GM21381 (cell line): ENCODE measurements at regions not wholly inside any gene's neighbourhood (a gene's known extent, or its start where the extent isn't known, plus 50 kb on each side); places are given as distances from the start of the nearest gene placed in this dataset.

ENCODE experiments used
- ATAC-seq: cut with Tn5 transposase; IDR thresholded peaks from one replicate; pipeline ENCODE4 v1.9.1; 2021; ENCODE audit warnings: mild to moderate bottlenecking, moderate library complexity; ENCODE audit not compliant: unreplicated experiment

GRCh38 chrX:124820738-124821137 lies 474.4 kb downstream of the SH2D1A start:
- no peak for ATAC-seq

DNA sequence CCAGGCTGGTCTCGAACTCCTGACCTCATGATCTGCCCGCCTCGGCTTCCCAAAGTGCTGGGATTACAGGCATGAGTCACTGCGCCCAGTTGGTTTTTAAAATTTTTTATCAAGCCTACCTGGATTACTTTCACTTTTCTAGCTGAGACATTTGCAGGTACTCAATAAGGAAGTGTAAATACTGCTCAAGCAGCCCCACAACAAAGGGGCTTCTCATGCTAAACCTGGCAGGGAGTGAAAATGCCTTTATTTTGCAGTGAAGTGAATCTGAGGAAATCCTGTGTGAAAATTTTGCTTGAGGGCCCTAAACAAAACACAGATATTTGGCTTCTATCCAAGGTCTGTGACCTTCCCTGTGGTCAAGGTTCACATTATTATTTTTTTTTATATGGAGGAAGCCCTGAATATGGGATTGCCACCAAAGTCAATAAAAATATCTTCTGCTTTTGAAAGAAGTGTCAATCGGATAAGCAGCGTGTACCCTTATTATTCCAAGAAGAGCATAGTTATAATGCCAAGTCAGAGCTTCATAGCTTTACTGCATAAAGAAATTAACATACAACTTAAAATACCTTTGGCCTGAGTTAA lies 481.0 kb downstream of the SH2D1A start:
- no peak for ATAC-seq

DNA sequence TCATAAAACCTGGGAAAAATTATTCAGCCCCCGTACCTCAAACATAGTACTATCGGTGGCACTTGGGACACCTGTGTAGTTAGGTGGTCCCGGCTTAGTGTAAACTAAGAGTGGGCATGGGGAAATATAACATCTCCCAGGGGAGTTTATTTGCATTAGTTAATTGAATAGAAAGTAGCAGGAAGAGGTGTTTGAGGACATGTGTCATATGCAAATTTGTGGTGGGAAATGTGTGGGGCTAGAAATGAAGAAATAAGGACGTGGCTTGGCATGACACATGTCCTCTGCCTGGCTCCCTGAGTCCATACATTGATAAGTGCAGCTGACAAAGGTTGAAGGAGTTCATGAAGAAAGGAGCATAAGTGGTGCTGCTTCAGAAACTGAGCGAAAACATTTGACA lies 483.6 kb downstream of the SH2D1A start:
- no peak for ATAC-seq

- no peak for ATAC-seq
Observed at GRCh38 chrX:124836786-124837185, 482.9 kb upstream of the TEX13C start.

GRCh38 chrX:124842205-124842604 lies 477.5 kb upstream of the TEX13C start:
- no peak for ATAC-seq

- no peak for ATAC-seq
Observed at GRCh38 chrX:124860736-124861135, 458.9 kb upstream of the TEX13C start.

GRCh38 chrX:124862301-124862700 lies 457.4 kb upstream of the TEX13C start:
- ATAC-seq: no peak

- no peak for ATAC-seq
Observed at GRCh38 chrX:124863303-124863702, 456.4 kb upstream of the TEX13C start.

- ATAC-seq: no peak
Observed at GRCh38 chrX:124887572-124887971, 432.1 kb upstream of the TEX13C start.

GRCh38 chrX:124895947-124896346 lies 423.7 kb upstream of the TEX13C start:
- ATAC-seq: no peak

DNA sequence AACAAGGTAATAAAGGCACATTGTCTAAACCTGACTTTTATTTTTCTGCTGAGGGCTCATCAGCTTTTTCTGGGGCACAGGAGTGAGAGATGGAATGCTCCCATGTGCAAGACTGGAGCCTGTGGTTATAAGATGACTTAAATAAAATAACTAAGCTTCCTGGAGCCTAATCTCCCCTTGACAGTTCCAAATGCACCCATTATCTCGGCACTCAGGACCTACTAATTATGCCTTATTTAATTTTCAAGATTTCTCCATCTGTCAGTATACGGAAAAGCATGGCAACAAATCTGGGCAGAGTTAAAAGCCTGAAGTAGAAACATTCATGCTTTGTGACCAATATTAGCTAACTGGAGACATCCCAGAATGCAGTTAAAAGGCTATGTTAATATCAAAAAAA lies 416.7 kb upstream of the TEX13C start:
- no peak for ATAC-seq

- no peak for ATAC-seq
Observed at GRCh38 chrX:124910611-124911010, 409.1 kb upstream of the TEX13C start.

DNA sequence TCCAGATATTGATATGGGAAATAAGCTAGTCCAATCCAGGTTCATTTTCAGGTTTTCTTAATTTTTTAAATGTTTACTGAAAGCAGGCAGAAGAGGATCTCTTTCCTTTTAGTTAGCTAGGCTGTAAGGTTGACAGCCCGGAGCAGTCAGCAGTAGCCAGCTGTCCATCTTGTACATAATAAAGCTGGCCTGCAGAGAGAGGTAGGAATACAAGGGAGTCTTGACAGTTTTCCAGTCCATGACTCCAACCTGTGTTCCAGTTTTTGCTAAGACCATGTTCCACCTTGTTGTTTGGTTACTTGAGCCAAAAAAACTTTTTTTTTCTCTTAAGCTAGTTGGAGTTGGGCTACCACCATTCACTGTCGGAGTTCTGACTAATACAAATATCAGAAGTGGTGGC lies 402.7 kb upstream of the TEX13C start:
- ATAC-seq: no peak

DNA sequence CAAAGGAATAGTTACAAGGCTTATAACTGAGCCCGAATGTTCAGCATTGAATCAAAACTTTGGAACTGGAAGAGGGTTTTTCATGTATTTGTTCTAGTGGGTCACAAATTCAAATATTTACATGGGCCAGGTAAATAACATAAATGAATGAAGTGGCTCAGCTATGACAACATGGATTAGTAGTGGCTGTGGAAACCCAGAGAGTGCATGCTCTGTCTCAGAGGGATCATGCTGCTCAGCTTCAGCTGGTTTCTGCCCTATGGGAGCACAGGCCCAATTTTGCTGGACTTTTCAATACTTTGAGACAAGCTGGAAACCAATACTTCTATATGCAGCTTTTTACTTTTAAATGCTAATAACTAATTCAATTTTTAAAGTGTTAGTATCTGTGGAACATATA lies 394.0 kb upstream of the TEX13C start:
- no peak for ATAC-seq

GRCh38 chrX:124931241-124931640 lies 388.4 kb upstream of the TEX13C start:
- ATAC-seq: no peak

DNA sequence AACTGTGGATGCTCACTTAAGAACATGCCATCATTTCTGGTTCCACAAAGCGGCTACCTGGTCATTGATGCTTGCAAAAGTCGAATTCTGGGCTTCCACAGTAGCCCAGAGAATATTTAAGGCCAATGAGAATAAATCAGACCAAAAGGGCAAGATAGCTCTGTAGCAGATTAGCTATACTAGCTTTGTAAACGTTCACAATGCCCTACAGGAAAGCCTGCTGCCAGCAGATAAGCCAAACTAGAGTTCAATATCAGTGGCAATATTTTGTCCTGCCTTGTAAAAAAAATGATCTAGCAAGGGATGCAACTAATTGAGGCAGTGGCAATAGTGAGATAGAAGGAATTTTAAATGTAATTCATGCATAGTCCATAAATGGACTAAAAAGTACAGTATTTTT lies 387.7 kb upstream of the TEX13C start:
- ATAC-seq: no peak

DNA sequence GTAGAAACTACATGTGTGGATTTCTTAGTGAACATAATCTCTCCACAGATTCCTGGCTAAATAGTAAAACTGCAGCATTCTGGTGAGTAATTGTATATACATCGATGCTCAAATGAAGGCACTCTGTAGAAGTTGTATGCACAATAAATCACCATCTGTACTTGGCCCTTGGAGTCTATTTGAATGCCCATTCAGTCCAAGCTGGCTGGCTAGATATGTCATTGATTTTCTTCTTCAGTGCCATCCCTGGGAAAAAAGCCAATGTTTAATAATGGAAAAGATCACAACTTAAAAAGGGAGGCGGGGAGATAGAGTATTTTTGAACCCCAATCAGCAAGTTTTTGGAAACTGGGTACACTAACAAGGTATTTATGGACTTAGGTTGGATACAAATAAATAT lies 381.0 kb upstream of the TEX13C start:
- ATAC-seq: no peak

DNA sequence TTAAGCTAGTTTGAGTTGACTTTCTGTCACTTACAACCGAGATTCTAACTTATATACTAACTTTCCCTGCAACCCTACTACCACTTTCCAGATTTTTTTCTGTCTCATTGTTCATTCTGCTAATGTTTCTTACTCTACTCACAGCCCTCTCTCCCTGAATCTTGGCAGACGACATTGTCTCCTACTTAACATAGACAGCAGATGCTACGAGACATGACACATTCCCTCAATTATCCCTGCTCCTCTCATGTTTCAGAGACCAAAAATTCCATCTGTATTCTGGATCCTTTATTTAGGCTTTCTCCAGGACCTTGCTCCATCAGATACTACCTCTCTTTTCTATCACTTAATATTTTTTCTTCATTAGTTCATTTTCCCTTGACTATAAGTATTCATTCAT lies 379.1 kb upstream of the TEX13C start:
- no peak for ATAC-seq

GRCh38 chrX:124954402-124954801 lies 365.3 kb upstream of the TEX13C start:
- ATAC-seq: no peak

- ATAC-seq: no peak
Observed at GRCh38 chrX:124960454-124960853, 359.2 kb upstream of the TEX13C start.

DNA sequence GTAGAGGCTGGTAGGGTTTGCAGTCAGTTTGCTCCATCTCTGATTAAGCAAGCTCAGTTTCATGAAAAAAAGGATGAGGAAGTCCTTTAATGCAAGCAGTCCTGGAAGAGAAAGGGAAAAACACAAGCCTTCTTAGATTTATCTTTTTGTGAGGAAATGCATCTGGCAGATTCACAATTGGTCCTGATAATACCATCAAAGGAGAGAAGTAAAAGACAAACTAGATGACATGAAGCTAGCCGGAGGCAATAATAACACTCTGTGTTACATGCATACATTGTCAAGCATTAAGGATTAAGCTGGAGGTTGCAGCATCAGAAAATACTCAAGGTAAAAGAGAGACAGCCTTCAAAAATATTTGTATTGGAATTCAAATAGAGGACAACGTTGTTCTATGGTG lies 356.0 kb upstream of the TEX13C start, which contains the start of gene TENM1:
Gene TENM1 (minus strand): TSS at position 101 of the 400 bp plus-strand sequence.
- ATAC-seq: no peak

GRCh38 chrX:124975456-124975855 lies 344.2 kb upstream of the TEX13C start:
- no peak for ATAC-seq

DNA sequence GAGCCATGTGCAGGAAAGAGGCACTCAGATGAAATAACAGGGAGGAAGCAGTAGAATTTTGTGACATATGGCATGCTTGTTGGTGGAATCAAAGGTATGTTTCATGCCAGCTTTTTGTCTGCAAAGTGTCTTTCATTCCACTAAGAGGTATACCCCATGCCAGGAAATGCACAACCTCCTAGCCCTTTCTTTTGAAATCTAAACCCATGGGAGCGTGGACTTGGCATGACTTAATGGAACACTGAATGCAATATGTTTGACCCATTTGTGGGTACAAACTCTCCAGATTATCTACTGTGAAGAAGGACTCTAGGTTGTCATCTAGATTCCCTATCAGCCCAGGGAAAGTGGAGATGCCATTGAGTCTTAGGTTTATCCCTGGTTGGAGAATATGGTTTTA lies 338.3 kb upstream of the TEX13C start:
- no peak for ATAC-seq
